GM23338 (cell line): ENCODE measurements at regions not wholly inside any gene's neighbourhood (a gene's known extent, or its start where the extent isn't known, plus 50 kb on each side); places are given as distances from the start of the nearest gene placed in this dataset.

Experiments
- ATAC-seq: fragments of 200-7000 bp; cut with Tn5 transposase; 3 replicates; pipeline ENCODE4 v1.9.1; 2020
- DNase-seq: peaks from one replicate; pipeline ENCODE4 v3.0.0-alpha.2; 2015; ENCODE audit warnings: low spot score
- H2AFZ ChIP-seq: fragments of 200-600 bp; sonication (generic); 2 replicates; pipeline ENCODE4 v1.8.0; 2016; ENCODE audit warnings: antibody characterized with exemption, mild to moderate bottlenecking, moderate library complexity
- H3F3A ChIP-seq: fragments of 200-600 bp; sonication (generic); replicated peaks from 2 replicates; pipeline ENCODE4 v1.8.0; 2017; ENCODE audit warnings: antibody characterized with exemption, mixed run types, low read depth
- H3K27ac ChIP-seq: fragments of 200-600 bp; sonication (generic); 2 replicates; pipeline ENCODE4 v1.6.1; 2016; ENCODE audit warnings: low read depth
- H3K27me3 ChIP-seq: fragments of 200-600 bp; sonication (generic); 2 replicates; pipeline ENCODE4 v1.8.0; 2016; ENCODE audit warnings: mild to moderate bottlenecking, mixed run types, moderate library complexity; ENCODE audit not compliant: insufficient read depth
- H3K36me3 ChIP-seq: fragments of 200-600 bp; sonication (generic); 2 replicates; pipeline ENCODE4 v1.8.0; 2016; ENCODE audit warnings: mild to moderate bottlenecking; ENCODE audit not compliant: insufficient read depth
- H3K4me1 ChIP-seq: fragments of 200-600 bp; sonication (generic); 2 replicates; pipeline ENCODE4 v1.8.0; 2016; ENCODE audit warnings: mild to moderate bottlenecking, moderate library complexity; ENCODE audit not compliant: insufficient read depth
- H3K4me2 ChIP-seq: fragments of 200-600 bp; sonication (generic); 2 replicates; pipeline ENCODE4 v1.7.1; 2017; ENCODE audit warnings: mixed run types
- H3K4me3 ChIP-seq: fragments of 200-600 bp; sonication (generic); 2 replicates; pipeline ENCODE4 v1.6.1; 2016; ENCODE audit warnings: mixed run types
- H3K79me2 ChIP-seq: fragments of 200-600 bp; sonication (generic); replicated peaks from 2 replicates; pipeline ENCODE4 v1.8.0; 2017; ENCODE audit warnings: mild to moderate bottlenecking; ENCODE audit not compliant: insufficient read depth
- H3K9me2 ChIP-seq: fragments of 200-600 bp; sonication (generic); 2 replicates; pipeline ENCODE4 v1.8.0; 2017; ENCODE audit not compliant: insufficient read depth
- H4K20me1 ChIP-seq: fragments of 200-600 bp; sonication (generic); replicated peaks from 2 replicates; pipeline ENCODE4 v1.8.0; 2017; ENCODE audit warnings: mild to moderate bottlenecking; ENCODE audit not compliant: insufficient read depth
- H3K27ac Mint-ChIP-seq: 2 replicates; pipeline ENCODE4 v1.8.0; 2020; ENCODE audit warnings: inconsistent platforms, mild to moderate bottlenecking, moderate library complexity, mixed read lengths
- H3K27me3 Mint-ChIP-seq: 3 replicates; pipeline ENCODE4 v1.8.0; 2022; ENCODE audit warnings: low read depth, mild to moderate bottlenecking, moderate library complexity, mixed read lengths, inconsistent platforms; ENCODE audit not compliant: insufficient read depth, poor library complexity
- H3K36me3 Mint-ChIP-seq: 3 replicates; pipeline ENCODE4 v1.8.0; 2021; ENCODE audit warnings: low read depth, mild to moderate bottlenecking, inconsistent platforms, moderate library complexity, mixed read lengths
- H3K4me1 Mint-ChIP-seq: 3 replicates; pipeline ENCODE4 v1.8.0; 2020; ENCODE audit warnings: mild to moderate bottlenecking, inconsistent platforms, mixed read lengths
- H3K4me3 Mint-ChIP-seq: 3 replicates; pipeline ENCODE4 v1.8.0; 2021; ENCODE audit warnings: moderate library complexity, mild to moderate bottlenecking, inconsistent platforms, mixed read lengths
- H3K9me3 Mint-ChIP-seq: 3 replicates; pipeline ENCODE4 v1.8.0; 2020; ENCODE audit warnings: moderate library complexity, mild to moderate bottlenecking, inconsistent platforms, mixed read lengths
- CREB1 ChIP-seq: fragments of 250-450 bp; sonication (Bioruptor Pico); IDR thresholded peaks from 2 replicates; pipeline ENCODE4 v1.5.0; 2020; ENCODE audit warnings: low read depth, mild to moderate bottlenecking, moderate library complexity
- EZH2 ChIP-seq: fragments of 200-600 bp; sonication (generic); IDR thresholded peaks from one replicate; pipeline ENCODE4 v1.8.0; 2017; ENCODE audit warnings: antibody characterized with exemption, mild to moderate bottlenecking, low read depth; ENCODE audit not compliant: unreplicated experiment
- EZH2phosphoT487 ChIP-seq: fragments of 200-600 bp; sonication (generic); IDR thresholded peaks from one replicate; pipeline ENCODE4 v1.8.1; 2018; ENCODE audit warnings: antibody characterized with exemption; ENCODE audit not compliant: unreplicated experiment
- JUNB ChIP-seq: IDR thresholded peaks from one replicate; pipeline ENCODE4 v1.6.1; 2016; ENCODE audit warnings: antibody characterized with exemption; ENCODE audit not compliant: unreplicated experiment
- NANOG ChIP-seq: IDR thresholded peaks from 2 replicates; pipeline ENCODE4 v1.6.1; 2016; ENCODE audit warnings: antibody characterized with exemption, borderline replicate concordance
- POLR2AphosphoS5 ChIP-seq: IDR thresholded peaks from 2 replicates; pipeline ENCODE4 v1.6.1; 2016; ENCODE audit warnings: antibody characterized with exemption, low read depth
- STAT1 ChIP-seq: IDR thresholded peaks from one replicate; pipeline ENCODE4 v1.6.1; 2016; ENCODE audit warnings: antibody characterized with exemption; ENCODE audit not compliant: unreplicated experiment
- ZNF114 ChIP-seq: fragments of 250-450 bp; sonication (Bioruptor Pico); IDR thresholded peaks from 2 replicates; pipeline ENCODE4 v1.5.0; 2020; ENCODE audit warnings: mild to moderate bottlenecking, moderate library complexity
- ZNF331 ChIP-seq: fragments of 250-450 bp; sonication (Bioruptor Pico); IDR thresholded peaks from 2 replicates; pipeline ENCODE4 v1.5.0; 2020; ENCODE audit warnings: low read depth, mild to moderate bottlenecking, moderate library complexity
- TF ChIP-seq, protein P1 (sequence below): IDR thresholded peaks from one replicate; pipeline ENCODE4 v1.6.1; 2018; ENCODE audit warnings: antibody characterized with exemption; ENCODE audit not compliant: unreplicated experiment
- TF ChIP-seq, protein P2 (sequence below): IDR thresholded peaks from 2 replicates; pipeline ENCODE4 v1.6.1; 2016; ENCODE audit warnings: antibody characterized with exemption
- TF ChIP-seq, protein P3 (sequence below), 2 experiments: fragments of 200-600 bp in 1 of 2; sonication (generic) in 1 of 2; conservative IDR thresholded peaks; 2 replicates each; pipeline versions ENCODE4 v1.5.1 to v1.6.1; 2016 to 2017; ENCODE audit warnings: antibody characterized with exemption in 2 of 2, low read depth in 2 of 2, mild to moderate bottlenecking in 2 of 2, moderate library complexity in 1 of 2
- TF ChIP-seq, protein P4 (sequence below): fragments of 250-450 bp; sonication (Bioruptor Pico); IDR thresholded peaks from 2 replicates; pipeline ENCODE4 v1.5.0; 2020; ENCODE audit warnings: mild to moderate bottlenecking, moderate library complexity

DNA sequence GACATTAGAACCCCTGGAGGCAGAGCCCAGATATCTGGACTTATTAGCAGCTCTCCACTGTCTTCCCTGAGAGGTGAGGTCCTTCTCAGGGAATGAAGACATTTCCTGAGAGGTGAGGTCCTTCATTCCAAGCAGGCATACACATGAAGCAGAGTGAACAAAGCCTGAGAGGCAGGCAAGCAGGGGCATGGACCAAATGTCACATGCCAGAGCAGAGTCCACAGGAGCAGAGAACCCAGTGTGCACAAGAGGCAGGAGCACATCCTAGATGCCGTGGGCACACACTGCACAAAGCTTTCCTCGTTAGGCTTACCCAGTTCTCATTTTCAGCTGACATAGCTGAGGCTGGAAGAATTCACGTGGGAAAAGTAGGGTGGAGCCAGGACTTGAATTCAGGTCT is 759.9 kb upstream of the HS6ST1 start:
- Histone ChIP-seq H2AFZ (no peak overlapping the region), H3K9me2 (no peaks in the 10 kb centered on the region; the same call in 1 of the 2 replicates), H3K4me1 (no peaks in the 10 kb centered on the region), H3K27ac (no peak overlapping the region), H3K27me3 (no peaks in the 10 kb centered on the region), H3F3A (no peaks in the 10 kb centered on the region), H4K20me1 (no peaks in the 10 kb centered on the region), H3K4me3 (no peak overlapping the region), H3K4me2 (no peak overlapping the region), H3K79me2 (no peaks in the 10 kb centered on the region), H3K36me3 (no peaks in the 10 kb centered on the region)
- Mint-ChIP-seq H3K27ac (no peak overlapping the region), H3K4me3 (no peak overlapping the region), H3K4me1 (peaks cover 19% of the 10 kb centered on the region), H3K9me3 (no peaks in the 10 kb centered on the region), H3K36me3 (no peaks in the 10 kb centered on the region), H3K27me3 (no peaks in the 10 kb centered on the region)
- DNase-seq = no peak
- no peak for ATAC-seq
- TF ChIP-seq, protein P1, sequence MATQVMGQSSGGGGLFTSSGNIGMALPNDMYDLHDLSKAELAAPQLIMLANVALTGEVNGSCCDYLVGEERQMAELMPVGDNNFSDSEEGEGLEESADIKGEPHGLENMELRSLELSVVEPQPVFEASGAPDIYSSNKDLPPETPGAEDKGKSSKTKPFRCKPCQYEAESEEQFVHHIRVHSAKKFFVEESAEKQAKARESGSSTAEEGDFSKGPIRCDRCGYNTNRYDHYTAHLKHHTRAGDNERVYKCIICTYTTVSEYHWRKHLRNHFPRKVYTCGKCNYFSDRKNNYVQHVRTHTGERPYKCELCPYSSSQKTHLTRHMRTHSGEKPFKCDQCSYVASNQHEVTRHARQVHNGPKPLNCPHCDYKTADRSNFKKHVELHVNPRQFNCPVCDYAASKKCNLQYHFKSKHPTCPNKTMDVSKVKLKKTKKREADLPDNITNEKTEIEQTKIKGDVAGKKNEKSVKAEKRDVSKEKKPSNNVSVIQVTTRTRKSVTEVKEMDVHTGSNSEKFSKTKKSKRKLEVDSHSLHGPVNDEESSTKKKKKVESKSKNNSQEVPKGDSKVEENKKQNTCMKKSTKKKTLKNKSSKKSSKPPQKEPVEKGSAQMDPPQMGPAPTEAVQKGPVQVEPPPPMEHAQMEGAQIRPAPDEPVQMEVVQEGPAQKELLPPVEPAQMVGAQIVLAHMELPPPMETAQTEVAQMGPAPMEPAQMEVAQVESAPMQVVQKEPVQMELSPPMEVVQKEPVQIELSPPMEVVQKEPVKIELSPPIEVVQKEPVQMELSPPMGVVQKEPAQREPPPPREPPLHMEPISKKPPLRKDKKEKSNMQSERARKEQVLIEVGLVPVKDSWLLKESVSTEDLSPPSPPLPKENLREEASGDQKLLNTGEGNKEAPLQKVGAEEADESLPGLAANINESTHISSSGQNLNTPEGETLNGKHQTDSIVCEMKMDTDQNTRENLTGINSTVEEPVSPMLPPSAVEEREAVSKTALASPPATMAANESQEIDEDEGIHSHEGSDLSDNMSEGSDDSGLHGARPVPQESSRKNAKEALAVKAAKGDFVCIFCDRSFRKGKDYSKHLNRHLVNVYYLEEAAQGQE = no peak
- TF ChIP-seq, protein P2, sequence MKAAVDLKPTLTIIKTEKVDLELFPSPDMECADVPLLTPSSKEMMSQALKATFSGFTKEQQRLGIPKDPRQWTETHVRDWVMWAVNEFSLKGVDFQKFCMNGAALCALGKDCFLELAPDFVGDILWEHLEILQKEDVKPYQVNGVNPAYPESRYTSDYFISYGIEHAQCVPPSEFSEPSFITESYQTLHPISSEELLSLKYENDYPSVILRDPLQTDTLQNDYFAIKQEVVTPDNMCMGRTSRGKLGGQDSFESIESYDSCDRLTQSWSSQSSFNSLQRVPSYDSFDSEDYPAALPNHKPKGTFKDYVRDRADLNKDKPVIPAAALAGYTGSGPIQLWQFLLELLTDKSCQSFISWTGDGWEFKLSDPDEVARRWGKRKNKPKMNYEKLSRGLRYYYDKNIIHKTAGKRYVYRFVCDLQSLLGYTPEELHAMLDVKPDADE = no peak
- no peak for TF ChIP-seq ZNF114 (CRISPR knock-in tag)
- no peak for TF ChIP-seq POLR2AphosphoS5
- no peak for TF ChIP-seq EZH2phosphoT487
- TF ChIP-seq CREB1 = no peak
- TF ChIP-seq JUNB = no peak
- no peak for TF ChIP-seq STAT1
- TF ChIP-seq, protein P3, sequence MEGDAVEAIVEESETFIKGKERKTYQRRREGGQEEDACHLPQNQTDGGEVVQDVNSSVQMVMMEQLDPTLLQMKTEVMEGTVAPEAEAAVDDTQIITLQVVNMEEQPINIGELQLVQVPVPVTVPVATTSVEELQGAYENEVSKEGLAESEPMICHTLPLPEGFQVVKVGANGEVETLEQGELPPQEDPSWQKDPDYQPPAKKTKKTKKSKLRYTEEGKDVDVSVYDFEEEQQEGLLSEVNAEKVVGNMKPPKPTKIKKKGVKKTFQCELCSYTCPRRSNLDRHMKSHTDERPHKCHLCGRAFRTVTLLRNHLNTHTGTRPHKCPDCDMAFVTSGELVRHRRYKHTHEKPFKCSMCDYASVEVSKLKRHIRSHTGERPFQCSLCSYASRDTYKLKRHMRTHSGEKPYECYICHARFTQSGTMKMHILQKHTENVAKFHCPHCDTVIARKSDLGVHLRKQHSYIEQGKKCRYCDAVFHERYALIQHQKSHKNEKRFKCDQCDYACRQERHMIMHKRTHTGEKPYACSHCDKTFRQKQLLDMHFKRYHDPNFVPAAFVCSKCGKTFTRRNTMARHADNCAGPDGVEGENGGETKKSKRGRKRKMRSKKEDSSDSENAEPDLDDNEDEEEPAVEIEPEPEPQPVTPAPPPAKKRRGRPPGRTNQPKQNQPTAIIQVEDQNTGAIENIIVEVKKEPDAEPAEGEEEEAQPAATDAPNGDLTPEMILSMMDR (conservative IDR thresholded peaks at IDR 0.05; ENCODE audit: low read depth in 2 of 2) = no peak
- TF ChIP-seq ZNF331 (CRISPR knock-in tag) = no peak
- TF ChIP-seq NANOG = no peak
- no peak for TF ChIP-seq EZH2
- TF ChIP-seq, protein P4, sequence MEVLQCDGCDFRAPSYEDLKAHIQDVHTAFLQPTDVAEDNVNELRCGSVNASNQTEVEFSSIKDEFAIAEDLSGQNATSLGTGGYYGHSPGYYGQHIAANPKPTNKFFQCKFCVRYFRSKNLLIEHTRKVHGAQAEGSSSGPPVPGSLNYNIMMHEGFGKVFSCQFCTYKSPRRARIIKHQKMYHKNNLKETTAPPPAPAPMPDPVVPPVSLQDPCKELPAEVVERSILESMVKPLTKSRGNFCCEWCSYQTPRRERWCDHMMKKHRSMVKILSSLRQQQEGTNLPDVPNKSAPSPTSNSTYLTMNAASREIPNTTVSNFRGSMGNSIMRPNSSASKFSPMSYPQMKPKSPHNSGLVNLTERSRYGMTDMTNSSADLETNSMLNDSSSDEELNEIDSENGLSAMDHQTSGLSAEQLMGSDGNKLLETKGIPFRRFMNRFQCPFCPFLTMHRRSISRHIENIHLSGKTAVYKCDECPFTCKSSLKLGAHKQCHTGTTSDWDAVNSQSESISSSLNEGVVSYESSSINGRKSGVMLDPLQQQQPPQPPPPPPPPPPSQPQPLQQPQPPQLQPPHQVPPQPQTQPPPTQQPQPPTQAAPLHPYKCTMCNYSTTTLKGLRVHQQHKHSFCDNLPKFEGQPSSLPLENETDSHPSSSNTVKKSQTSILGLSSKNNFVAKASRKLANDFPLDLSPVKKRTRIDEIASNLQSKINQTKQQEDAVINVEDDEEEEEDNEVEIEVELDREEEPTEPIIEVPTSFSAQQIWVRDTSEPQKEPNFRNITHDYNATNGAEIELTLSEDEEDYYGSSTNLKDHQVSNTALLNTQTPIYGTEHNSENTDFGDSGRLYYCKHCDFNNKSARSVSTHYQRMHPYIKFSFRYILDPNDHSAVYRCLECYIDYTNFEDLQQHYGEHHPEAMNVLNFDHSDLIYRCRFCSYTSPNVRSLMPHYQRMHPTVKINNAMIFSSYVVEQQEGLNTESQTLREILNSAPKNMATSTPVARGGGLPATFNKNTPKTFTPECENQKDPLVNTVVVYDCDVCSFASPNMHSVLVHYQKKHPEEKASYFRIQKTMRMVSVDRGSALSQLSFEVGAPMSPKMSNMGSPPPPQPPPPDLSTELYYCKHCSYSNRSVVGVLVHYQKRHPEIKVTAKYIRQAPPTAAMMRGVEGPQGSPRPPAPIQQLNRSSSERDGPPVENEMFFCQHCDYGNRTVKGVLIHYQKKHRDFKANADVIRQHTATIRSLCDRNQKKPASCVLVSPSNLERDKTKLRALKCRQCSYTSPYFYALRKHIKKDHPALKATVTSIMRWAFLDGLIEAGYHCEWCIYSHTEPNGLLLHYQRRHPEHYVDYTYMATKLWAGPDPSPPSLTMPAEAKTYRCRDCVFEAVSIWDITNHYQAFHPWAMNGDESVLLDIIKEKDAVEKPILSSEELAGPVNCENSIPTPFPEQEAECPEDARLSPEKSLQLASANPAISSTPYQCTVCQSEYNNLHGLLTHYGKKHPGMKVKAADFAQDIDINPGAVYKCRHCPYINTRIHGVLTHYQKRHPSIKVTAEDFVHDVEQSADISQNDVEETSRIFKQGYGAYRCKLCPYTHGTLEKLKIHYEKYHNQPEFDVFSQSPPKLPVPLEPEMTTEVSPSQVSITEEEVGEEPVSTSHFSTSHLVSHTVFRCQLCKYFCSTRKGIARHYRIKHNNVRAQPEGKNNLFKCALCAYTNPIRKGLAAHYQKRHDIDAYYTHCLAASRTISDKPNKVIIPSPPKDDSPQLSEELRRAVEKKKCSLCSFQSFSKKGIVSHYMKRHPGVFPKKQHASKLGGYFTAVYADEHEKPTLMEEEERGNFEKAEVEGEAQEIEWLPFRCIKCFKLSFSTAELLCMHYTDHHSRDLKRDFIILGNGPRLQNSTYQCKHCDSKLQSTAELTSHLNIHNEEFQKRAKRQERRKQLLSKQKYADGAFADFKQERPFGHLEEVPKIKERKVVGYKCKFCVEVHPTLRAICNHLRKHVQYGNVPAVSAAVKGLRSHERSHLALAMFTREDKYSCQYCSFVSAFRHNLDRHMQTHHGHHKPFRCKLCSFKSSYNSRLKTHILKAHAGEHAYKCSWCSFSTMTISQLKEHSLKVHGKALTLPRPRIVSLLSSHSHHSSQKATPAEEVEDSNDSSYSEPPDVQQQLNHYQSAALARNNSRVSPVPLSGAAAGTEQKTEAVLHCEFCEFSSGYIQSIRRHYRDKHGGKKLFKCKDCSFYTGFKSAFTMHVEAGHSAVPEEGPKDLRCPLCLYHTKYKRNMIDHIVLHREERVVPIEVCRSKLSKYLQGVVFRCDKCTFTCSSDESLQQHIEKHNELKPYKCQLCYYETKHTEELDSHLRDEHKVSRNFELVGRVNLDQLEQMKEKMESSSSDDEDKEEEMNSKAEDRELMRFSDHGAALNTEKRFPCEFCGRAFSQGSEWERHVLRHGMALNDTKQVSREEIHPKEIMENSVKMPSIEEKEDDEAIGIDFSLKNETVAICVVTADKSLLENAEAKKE (CRISPR knock-in tag) = no peak
